Fibroblast of skin of back (primary cell): ENCODE measurements at regions not wholly inside any gene's neighbourhood (a gene's known extent, or its start where the extent isn't known, plus 50 kb on each side); places are given as distances from the start of the nearest gene placed in this dataset.
"Not testable (repeated sequence)": the region's sequence is repeated elsewhere in the genome, so short reads cannot be mapped to it uniquely, and the experiment has no call there.

Experiments
- DNase-seq: peaks from one replicate; pipeline ENCODE4 v3.0.0-alpha.2; 2013

DNA sequence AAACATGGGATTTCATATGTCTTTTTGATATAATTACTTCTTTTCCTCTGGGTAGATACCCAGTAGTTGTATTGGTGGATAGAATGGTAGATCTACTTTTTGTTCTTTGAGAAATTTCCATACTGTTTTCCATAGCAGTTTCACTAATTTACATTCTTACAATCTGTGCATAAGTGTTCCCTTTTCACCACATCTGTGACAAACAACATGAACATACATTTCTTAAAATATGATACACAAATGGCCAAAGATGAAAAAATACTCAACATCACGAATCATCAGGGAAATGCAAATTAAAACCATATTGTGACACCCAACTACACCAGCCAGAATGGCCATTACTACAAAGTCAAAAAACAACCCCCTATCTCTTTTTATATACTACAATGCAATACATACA is 1778.5 kb upstream of the ACO1 start:
- DNase-seq, result no peak

- DNase-seq, result peak; percentile 44
Measured at GRCh38 chr9:30609713-30610112, 1774.7 kb upstream of the ACO1 start.

DNA sequence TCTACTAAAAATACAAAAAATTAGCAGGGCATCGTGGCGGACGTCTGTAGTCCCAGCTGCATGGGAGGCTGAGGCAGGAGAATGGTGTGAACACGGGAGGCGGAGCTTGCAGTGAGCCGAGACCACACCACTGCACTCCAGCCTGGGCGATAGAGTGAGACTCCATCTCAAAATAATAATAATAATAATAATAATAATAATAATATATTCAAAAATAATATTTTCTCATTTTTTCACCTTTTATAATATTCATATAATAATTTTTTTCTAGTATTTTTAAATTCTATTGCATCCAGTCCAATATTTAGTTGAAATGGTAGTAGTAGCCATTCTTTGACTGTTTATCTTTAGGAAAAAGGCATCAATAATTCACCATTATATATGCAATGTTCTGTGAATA is 1767.7 kb upstream of the ACO1 start:
- DNase-seq, result not testable (repeated sequence)

DNA sequence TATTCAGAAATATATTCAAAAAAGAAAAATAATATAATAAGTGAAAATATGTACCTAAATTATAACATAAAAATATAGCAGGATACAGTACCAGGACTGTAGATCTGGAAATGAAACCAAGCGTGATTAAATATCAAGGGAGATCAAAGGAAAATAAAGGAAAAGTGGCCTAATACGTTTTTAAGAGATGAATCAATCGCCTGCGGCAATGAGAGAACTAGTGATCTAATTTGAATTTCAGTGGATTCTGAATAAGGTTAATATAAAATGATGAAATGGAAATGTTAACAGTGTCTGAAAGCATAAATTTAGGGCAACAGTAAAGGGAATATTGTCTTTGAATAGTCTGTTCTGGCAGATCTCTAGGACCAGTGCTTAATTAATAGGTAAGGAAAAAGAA is 1761.9 kb upstream of the ACO1 start:
- no peak for DNase-seq

- no peak for DNase-seq
Measured at GRCh38 chr9:30628915-30629567, 1755.4 kb upstream of the ACO1 start.

GRCh38 chr9:30630459-30630858 is 1754.0 kb upstream of the ACO1 start:
- DNase-seq, result no peak

- not testable (repeated sequence) for DNase-seq
Measured at GRCh38 chr9:30646639-30647038, 1737.8 kb upstream of the ACO1 start.

GRCh38 chr9:30661925-30662324 is 1722.5 kb upstream of the ACO1 start:
- DNase-seq, result no peak

- DNase-seq, result no peak
Measured at GRCh38 chr9:30670805-30671562, 1713.5 kb upstream of the ACO1 start.

DNA sequence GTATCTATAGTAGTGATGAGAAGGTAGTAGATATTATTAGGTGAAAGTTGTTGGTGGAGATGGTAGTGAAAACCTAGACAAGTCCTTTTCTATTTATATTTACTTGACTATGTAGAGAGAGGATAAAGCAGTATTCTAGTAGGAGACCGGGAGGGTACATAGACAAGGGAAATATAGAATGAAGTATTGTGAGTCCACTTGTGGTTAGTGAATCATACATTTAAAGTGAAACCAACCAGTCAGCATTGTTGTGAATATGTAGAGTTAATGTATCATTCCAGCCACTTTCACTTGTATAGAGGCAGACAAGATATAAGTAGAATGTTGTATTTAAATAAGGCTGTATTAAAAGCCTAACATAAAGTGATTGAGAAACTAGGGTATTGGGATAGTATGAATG is 1711.3 kb upstream of the ACO1 start:
- DNase-seq, result peak; percentile 11

- no peak for DNase-seq
Measured at GRCh38 chr9:30676651-30677050, 1707.8 kb upstream of the ACO1 start.

- no peak for DNase-seq
Measured at GRCh38 chr9:30677221-30677620, 1707.2 kb upstream of the ACO1 start.

- no peak for DNase-seq
Measured at GRCh38 chr9:30688801-30689200, 1695.6 kb upstream of the ACO1 start.

DNA sequence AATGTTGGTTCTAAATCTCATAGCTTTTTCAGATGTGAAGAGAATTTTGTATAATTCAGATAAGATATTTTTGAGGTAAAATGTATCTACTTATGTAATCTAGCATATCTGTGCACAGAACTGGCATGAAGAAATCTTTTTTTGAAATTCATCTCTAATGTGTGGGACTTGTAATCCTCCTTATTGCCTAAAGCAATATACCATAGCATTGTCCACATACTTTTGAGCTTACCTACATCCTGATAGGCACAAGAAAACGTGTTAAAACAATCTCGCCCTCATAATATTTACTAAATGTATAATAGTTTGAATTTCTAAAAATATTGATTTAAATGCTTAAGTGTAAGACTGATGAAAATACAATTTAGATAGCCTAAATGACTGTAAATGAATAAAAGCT is 1686.5 kb upstream of the ACO1 start:
- DNase-seq, result no peak

GRCh38 chr9:30711591-30711990 is 1672.9 kb upstream of the ACO1 start:
- DNase-seq, result no peak

- no peak for DNase-seq
Measured at GRCh38 chr9:30713243-30713642, 1671.2 kb upstream of the ACO1 start.

DNA sequence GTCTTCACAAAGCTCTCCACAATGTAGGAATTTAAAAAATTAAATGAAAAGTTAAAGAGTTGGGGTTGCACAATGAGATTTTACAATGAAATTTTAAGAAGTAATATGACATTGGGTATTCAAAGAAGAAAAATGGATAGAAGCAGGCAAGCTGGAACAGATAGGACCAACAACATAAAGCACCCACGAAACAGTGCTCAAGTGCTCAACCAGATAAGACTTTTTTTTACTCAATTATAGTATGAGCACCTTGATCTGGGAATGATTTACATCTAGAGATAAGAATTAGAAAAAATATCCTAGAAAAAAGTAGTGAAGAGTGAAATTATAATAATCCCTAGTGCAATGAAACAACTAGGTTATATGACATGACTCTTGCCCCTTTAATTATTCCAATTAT is 1670.1 kb upstream of the ACO1 start:
- DNase-seq, result no peak

DNA sequence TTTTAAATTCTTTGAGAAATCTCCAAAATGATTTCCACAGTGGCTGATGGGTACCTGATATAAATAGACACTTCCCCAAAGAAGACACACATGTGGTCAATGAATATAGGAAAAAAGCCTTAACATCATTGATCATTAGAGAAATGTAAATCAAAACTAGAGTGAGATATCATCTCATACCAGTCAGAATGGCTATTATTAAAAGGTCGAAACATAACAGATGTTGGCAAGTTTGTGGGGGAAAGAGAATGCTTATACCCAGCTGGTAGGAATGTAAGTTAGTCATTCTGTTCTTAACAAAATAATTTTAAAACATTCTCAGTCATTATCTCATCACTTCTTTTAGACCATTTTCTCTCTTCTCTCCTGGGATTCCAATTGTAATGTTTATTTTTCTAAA is 1666.0 kb upstream of the ACO1 start:
- peak; percentile 44 for DNase-seq

- no peak for DNase-seq
Measured at GRCh38 chr9:30722065-30722464, 1662.4 kb upstream of the ACO1 start.

GRCh38 chr9:30723656-30724055 is 1660.8 kb upstream of the ACO1 start:
- peak; percentile 43 for DNase-seq

GRCh38 chr9:30732060-30732459 is 1652.4 kb upstream of the ACO1 start:
- no peak for DNase-seq

- no peak for DNase-seq
Measured at GRCh38 chr9:30744871-30745270, 1639.6 kb upstream of the ACO1 start.

DNA sequence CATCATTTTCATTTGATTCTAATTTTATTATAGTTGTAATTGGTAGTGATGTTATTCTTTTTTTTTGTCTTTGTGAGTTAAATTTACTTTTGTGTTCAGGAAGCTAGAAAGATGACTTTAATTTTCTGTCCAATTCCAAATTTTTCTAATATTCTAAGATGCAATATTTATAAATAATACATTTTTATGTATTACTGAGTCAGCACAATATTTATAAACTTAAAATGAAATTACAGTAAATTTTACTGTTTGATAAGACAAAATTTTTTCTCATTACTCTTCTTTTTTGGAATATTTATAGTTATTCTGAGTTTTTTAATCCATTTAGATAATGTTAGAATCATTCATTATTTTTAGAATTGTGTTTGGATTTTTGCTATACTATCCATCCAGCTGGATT is 1637.9 kb upstream of the ACO1 start:
- DNase-seq, result no peak

DNA sequence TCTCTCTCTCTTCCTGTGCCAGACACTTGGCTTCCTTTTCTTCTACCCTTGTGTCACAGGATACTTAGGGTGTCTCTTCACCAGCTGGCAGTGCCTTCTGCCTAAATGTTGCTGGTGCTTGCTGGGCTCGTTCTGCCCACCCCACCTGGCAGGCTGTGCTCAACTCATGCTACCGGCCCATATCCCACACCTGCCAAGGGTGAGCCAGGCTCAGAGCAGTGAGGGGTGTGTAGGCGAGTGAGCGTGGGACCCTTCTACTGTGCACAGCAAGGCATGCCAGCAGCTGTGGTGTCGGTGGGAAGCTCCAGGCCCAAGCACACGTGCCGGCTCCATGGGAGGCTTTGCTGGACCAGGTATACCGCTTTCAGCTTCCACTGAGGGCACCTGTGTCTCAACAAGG is 1626.7 kb upstream of the ACO1 start:
- no peak for DNase-seq
